ENCODE measurements at regions not wholly inside any gene's neighbourhood (a gene's known extent, or its start where the extent isn't known, plus 50 kb on each side); places are given as distances from the start of the nearest gene placed in this dataset.

DNA sequence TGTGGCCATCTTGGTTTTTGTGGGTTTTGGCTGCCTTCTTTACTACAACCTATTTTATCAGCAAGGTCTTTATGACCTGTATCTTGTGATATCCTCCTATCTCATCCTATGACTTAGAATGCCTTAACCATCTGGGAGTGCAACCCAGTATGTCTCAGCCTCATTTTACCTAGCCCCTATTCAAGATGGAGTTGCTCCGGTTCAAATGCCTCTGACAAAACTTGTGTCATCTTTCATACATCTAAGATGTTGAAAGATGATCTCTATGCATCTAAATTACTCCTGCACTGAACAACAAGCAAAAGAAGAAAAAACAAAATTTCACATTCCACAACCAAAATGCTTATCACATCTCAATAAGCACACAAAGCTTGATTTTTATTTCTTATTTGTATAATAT is 129.5 kb upstream of the CNR1 start:
- TF ChIP-seq, protein P1, sequence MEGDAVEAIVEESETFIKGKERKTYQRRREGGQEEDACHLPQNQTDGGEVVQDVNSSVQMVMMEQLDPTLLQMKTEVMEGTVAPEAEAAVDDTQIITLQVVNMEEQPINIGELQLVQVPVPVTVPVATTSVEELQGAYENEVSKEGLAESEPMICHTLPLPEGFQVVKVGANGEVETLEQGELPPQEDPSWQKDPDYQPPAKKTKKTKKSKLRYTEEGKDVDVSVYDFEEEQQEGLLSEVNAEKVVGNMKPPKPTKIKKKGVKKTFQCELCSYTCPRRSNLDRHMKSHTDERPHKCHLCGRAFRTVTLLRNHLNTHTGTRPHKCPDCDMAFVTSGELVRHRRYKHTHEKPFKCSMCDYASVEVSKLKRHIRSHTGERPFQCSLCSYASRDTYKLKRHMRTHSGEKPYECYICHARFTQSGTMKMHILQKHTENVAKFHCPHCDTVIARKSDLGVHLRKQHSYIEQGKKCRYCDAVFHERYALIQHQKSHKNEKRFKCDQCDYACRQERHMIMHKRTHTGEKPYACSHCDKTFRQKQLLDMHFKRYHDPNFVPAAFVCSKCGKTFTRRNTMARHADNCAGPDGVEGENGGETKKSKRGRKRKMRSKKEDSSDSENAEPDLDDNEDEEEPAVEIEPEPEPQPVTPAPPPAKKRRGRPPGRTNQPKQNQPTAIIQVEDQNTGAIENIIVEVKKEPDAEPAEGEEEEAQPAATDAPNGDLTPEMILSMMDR (IDR thresholded peaks at IDR 0.05 in 4 of 5, conservative IDR thresholded peaks at IDR 0.05 in 1 of 5) = no peak
- TF ChIP-seq POLR2A (IDR thresholded peaks at IDR 0.05) = no peak

Data from gastrocnemius medialis (tissue), 4 donors.